ENCODE measurements at regions not wholly inside any gene's neighbourhood (a gene's known extent, or its start where the extent isn't known, plus 50 kb on each side); places are given as distances from the start of the nearest gene placed in this dataset.

- TF ChIP-seq RAD21 (IDR thresholded peaks at IDR 0.05) (no peak), CTCF (IDR thresholded peaks at IDR 0.05; ENCODE audit: low read depth, low read length, missing input control) (no peak), HNF4G (IDR thresholded peaks at IDR 0.05) (no peak), MAX (IDR thresholded peaks at IDR 0.05) (no peak), YY1 (IDR thresholded peaks at IDR 0.05) (no peak), REST (IDR thresholded peaks at IDR 0.05) (no peak), JUND (IDR thresholded peaks at IDR 0.05) (no peak), SP1 (IDR thresholded peaks at IDR 0.05) (no peak), FOXA1 (IDR thresholded peaks at IDR 0.05) (no peak)
Observed at GRCh38 chr14:105844047-105844630, 317.8 kb downstream of the TMEM121 start.
